GM12878 (cell line): ENCODE measurements at regions not wholly inside any gene's neighbourhood (a gene's known extent, or its start where the extent isn't known, plus 50 kb on each side); places are given as distances from the start of the nearest gene placed in this dataset.

Experiments used
- CTCF ChIP-seq, 3 experiments: IDR thresholded peaks in 2 of 3; conservative IDR thresholded peaks in 1 of 3; 2 replicates each; pipeline ENCODE4 v1.5.1; 2011; ENCODE audit warnings: low read depth in 3 of 3, low read length in 3 of 3, mild to moderate bottlenecking in 3 of 3, control low read depth in 2 of 3, moderate library complexity in 2 of 3, inconsistent platforms in 1 of 3, mixed read lengths in 1 of 3; ENCODE audit not compliant: control insufficient read depth in 2 of 3, insufficient read depth in 1 of 3; ENCODE audit errors: extremely low read depth in 1 of 3
- KAT2A ChIP-seq: conservative IDR thresholded peaks from 2 replicates; pipeline ENCODE4 v1.6.1; 2011; ENCODE audit warnings: low read depth, low read length; ENCODE audit not compliant: control insufficient read depth
- LARP7 ChIP-seq: fragments of 450-650 bp; IDR thresholded peaks from 2 replicates; pipeline ENCODE4 v1.6.1; 2017; ENCODE audit warnings: mild to moderate bottlenecking
- MYB ChIP-seq: fragments of 150-350 bp; IDR thresholded peaks from 2 replicates; pipeline ENCODE4 v1.6.1; 2014; ENCODE audit warnings: mild to moderate bottlenecking, low read depth, low read length, borderline replicate concordance
- POLR2AphosphoS5 ChIP-seq: IDR thresholded peaks from 2 replicates; pipeline ENCODE4 v1.6.1; 2011; ENCODE audit warnings: mild to moderate bottlenecking, low read length, inconsistent platforms
- POU2F2 ChIP-seq: IDR thresholded peaks from 3 replicates; pipeline ENCODE4 v1.6.1; 2011; ENCODE audit warnings: low read depth, mild to moderate bottlenecking, low read length, borderline replicate concordance
- REST ChIP-seq: IDR thresholded peaks from 2 replicates; pipeline ENCODE4 v1.6.1; 2012; ENCODE audit warnings: mild to moderate bottlenecking, low read depth, low read length
- SMC3 ChIP-seq: IDR thresholded peaks from 2 replicates; pipeline ENCODE4 v1.6.1; 2011; ENCODE audit warnings: low read length, improper control_type of control experiment, borderline replicate concordance
- SP1 ChIP-seq: IDR thresholded peaks from one replicate; pipeline ENCODE4 v1.6.1; 2011; ENCODE audit warnings: low read depth, low read length
- SUZ12 ChIP-seq: fragments of 200-600 bp; sonication (generic); IDR thresholded peaks from one replicate; pipeline ENCODE4 v1.6.1; 2018; ENCODE audit warnings: antibody characterized with exemption, mild to moderate bottlenecking; ENCODE audit not compliant: unreplicated experiment
- TF ChIP-seq, protein P1 (sequence below): IDR thresholded peaks from 2 replicates; pipeline ENCODE4 v1.6.1; 2012; ENCODE audit warnings: low read depth, low read length, improper control_type of control experiment
- TF ChIP-seq, protein P2 (sequence below): fragments of 450-650 bp; IDR thresholded peaks from 2 replicates; pipeline ENCODE4 v1.6.1; 2018; ENCODE audit warnings: mild to moderate bottlenecking, low read depth, moderate library complexity; ENCODE audit not compliant: partially characterized antibody
- TF ChIP-seq, protein P3 (sequence below): IDR thresholded peaks from 2 replicates; pipeline ENCODE4 v1.6.1; 2011; ENCODE audit warnings: low read depth, mild to moderate bottlenecking, low read length, moderate library complexity, borderline replicate concordance; ENCODE audit errors: extremely low read depth
- TF ChIP-seq, protein P4 (sequence below): IDR thresholded peaks from 2 replicates; pipeline ENCODE4 v1.6.1; 2012; ENCODE audit warnings: low read depth, low read length, improper control_type of control experiment

DNA sequence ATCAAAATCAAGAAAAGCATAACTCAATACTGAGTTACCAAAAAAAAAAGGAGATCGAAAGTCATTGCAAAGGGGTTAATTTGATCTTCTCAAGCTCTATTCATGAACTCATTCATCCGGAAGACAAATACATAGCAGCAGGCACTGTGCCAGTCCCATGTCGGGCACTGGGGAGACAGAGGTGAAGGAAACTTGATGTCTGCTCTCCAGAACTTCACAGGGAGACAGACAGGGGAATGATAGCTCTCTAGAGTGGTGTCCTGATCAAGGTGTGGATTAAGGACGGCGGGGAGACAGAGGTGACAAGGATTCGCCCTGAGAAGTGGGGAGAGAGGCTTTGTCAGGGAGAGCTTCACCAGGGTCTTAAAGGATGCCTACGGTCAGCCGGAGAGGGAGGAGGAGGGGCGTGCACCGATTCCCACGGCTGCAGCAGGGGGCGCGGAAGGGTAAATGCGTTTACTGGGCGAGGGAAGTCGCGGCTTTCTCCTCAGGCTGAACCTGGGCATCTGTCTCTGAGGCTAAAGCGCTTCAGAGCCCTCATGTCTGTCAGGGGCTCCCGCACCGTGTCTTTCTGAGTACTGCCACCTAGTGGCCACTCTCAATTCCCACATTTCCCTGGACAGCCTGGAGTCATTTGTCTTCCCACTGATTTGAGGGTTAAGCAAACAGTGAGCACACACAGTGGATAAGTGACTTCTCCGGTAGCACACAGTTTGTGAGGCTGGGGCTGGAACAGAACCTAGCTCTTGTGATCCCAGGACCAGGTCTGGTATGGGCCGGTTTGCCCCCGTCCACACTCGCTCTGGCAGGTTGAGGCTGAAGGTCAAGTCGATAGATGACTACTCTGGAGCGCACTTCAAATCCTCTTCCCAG is 152.8 kb downstream of the TENT5C start:
- TF ChIP-seq CTCF (IDR thresholded peaks at IDR 0.05 in 2 of 3, conservative IDR thresholded peaks at IDR 0.05 in 1 of 3; ENCODE audit: control insufficient read depth in 2 of 3, extremely low read depth in 1 of 3, insufficient read depth in 1 of 3, low read depth in 3 of 3, low read length in 3 of 3) (peak; percentile 78 to 80 (median 79)), SMC3 (peak; percentile 72), SP1 (no peak), KAT2A (no peak), REST (no peak), MYB (no peak), SUZ12 (no peak), LARP7 (no peak), POLR2AphosphoS5 (no peak), POU2F2 (no peak)
- TF ChIP-seq, protein P1, sequence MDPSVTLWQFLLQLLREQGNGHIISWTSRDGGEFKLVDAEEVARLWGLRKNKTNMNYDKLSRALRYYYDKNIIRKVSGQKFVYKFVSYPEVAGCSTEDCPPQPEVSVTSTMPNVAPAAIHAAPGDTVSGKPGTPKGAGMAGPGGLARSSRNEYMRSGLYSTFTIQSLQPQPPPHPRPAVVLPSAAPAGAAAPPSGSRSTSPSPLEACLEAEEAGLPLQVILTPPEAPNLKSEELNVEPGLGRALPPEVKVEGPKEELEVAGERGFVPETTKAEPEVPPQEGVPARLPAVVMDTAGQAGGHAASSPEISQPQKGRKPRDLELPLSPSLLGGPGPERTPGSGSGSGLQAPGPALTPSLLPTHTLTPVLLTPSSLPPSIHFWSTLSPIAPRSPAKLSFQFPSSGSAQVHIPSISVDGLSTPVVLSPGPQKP: no peak
- TF ChIP-seq, protein P2, sequence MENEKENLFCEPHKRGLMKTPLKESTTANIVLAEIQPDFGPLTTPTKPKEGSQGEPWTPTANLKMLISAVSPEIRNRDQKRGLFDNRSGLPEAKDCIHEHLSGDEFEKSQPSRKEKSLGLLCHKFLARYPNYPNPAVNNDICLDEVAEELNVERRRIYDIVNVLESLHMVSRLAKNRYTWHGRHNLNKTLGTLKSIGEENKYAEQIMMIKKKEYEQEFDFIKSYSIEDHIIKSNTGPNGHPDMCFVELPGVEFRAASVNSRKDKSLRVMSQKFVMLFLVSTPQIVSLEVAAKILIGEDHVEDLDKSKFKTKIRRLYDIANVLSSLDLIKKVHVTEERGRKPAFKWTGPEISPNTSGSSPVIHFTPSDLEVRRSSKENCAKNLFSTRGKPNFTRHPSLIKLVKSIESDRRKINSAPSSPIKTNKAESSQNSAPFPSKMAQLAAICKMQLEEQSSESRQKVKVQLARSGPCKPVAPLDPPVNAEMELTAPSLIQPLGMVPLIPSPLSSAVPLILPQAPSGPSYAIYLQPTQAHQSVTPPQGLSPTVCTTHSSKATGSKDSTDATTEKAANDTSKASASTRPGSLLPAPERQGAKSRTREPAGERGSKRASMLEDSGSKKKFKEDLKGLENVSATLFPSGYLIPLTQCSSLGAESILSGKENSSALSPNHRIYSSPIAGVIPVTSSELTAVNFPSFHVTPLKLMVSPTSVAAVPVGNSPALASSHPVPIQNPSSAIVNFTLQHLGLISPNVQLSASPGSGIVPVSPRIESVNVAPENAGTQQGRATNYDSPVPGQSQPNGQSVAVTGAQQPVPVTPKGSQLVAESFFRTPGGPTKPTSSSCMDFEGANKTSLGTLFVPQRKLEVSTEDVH: no peak
- TF ChIP-seq, protein P3, sequence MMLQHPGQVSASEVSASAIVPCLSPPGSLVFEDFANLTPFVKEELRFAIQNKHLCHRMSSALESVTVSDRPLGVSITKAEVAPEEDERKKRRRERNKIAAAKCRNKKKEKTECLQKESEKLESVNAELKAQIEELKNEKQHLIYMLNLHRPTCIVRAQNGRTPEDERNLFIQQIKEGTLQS: no peak
- TF ChIP-seq, protein P4, sequence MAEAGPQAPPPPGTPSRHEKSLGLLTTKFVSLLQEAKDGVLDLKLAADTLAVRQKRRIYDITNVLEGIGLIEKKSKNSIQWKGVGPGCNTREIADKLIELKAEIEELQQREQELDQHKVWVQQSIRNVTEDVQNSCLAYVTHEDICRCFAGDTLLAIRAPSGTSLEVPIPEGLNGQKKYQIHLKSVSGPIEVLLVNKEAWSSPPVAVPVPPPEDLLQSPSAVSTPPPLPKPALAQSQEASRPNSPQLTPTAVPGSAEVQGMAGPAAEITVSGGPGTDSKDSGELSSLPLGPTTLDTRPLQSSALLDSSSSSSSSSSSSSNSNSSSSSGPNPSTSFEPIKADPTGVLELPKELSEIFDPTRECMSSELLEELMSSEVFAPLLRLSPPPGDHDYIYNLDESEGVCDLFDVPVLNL: no peak
